Endometrial microvascular endothelial cells (primary cell): ENCODE measurements at regions not wholly inside any gene's neighbourhood (a gene's known extent, or its start where the extent isn't known, plus 50 kb on each side); places are given as distances from the start of the nearest gene placed in this dataset.

Experiments used
- in situ Hi-C: cut with HindIII; loops from 2 replicates; pipeline ENCODE4 v1.10.0; 2017; ENCODE audit warnings: low sequenced_read_pairs, low pct_unique_long_range_greater_than_20kb; ENCODE audit errors: inconsistent ontology term

- in situ Hi-C loops: loop anchor here (25.0 kb wide), 1 partner anchor 274 kb away; no protein-coding TSS in a partner anchor
Measured at GRCh38 chr3:43212914-43213611, 73.3 kb upstream of the SNRK start.

- in situ Hi-C loops: loop anchor here (25.0 kb wide), 1 partner anchor 276 kb away; no protein-coding TSS in a partner anchor
Measured at GRCh38 chr3:43211681-43212080, 74.7 kb upstream of the SNRK start.

GRCh38 chr3:43210049-43211027 is 76.0 kb upstream of the SNRK start:
- in situ Hi-C loops: loop anchor here (25.0 kb wide), 1 partner anchor 277 kb away; no protein-coding TSS in a partner anchor

GRCh38 chr3:43207628-43208085 is 78.7 kb upstream of the SNRK start:
- in situ Hi-C loops: loop anchor here (25.0 kb wide), 1 partner anchor 280 kb away; no protein-coding TSS in a partner anchor

- in situ Hi-C loops: loop anchor here (25.0 kb wide), 1 partner anchor 281 kb away; no protein-coding TSS in a partner anchor
Measured at GRCh38 chr3:43206632-43207031, 79.7 kb upstream of the SNRK start.

- in situ Hi-C loops: loop anchor here (25.0 kb wide), 1 partner anchor 281 kb away; no protein-coding TSS in a partner anchor
Measured at GRCh38 chr3:43206105-43206504, 80.2 kb upstream of the SNRK start.

- in situ Hi-C loops: loop anchor here (25.0 kb wide), 1 partner anchor 284 kb away; no protein-coding TSS in a partner anchor
Measured at GRCh38 chr3:43203022-43203421, 83.3 kb upstream of the SNRK start.

GRCh38 chr3:43201581-43201980 is 84.8 kb upstream of the SNRK start:
- in situ Hi-C loops: loop anchor here (25.0 kb wide), 1 partner anchor 286 kb away; no protein-coding TSS in a partner anchor

- in situ Hi-C loops: loop anchor here (25.0 kb wide), 1 partner anchor 288 kb away; no protein-coding TSS in a partner anchor
Measured at GRCh38 chr3:43199645-43200306, 86.6 kb upstream of the SNRK start.

- in situ Hi-C loops: no loop called here
Measured at GRCh38 chr3:43198791-43199644, 87.3 kb upstream of the SNRK start.

GRCh38 chr3:43198301-43198700 is 88.0 kb upstream of the SNRK start:
- in situ Hi-C loops: no loop called here

GRCh38 chr3:43197181-43197580 is 89.2 kb upstream of the SNRK start:
- in situ Hi-C loops: no loop called here

GRCh38 chr3:43196721-43197120 is 89.6 kb upstream of the SNRK start:
- in situ Hi-C loops: no loop called here

GRCh38 chr3:43195115-43195498 is 89.2 kb upstream of the POMGNT2 start:
- in situ Hi-C loops: no loop called here

GRCh38 chr3:43194490-43195114 is 88.7 kb upstream of the POMGNT2 start:
- in situ Hi-C loops: no loop called here

- in situ Hi-C loops: no loop called here
Measured at GRCh38 chr3:43194069-43194468, 88.2 kb upstream of the POMGNT2 start.

GRCh38 chr3:43192028-43192427 is 86.1 kb upstream of the POMGNT2 start:
- in situ Hi-C loops: no loop called here
